Endothelial cell of umbilical vein (primary cell): ENCODE measurements at regions not wholly inside any gene's neighbourhood (a gene's known extent, or its start where the extent isn't known, plus 50 kb on each side); places are given as distances from the start of the nearest gene placed in this dataset.

Experiments
- BruUV-seq: library from RNA; stranded (reverse); fragments of 400-500 nt; replicated peaks from 2 replicates; lab custom pipeline; 2021; lab: Mats Ljungman, UMichigan
- CTCF ChIA-PET: fragments of 300-600, 350-600 bp; sonication (Branson Sonifier 250); formaldehyde crosslinking; loops from one replicate; lab custom pipeline; 2021; ENCODE audit warnings: antibody characterized with exemption, inconsistent platforms; lab: Charles Lee
- POLR2A ChIA-PET: fragments of 300-600, 350-600 bp; sonication (Branson Sonifier 250); formaldehyde crosslinking; loops from one replicate; lab custom pipeline; 2021; ENCODE audit warnings: antibody characterized with exemption, inconsistent platforms; lab: Charles Lee
- DNase-seq: peaks from one replicate; pipeline ENCODE4 v3.0.0-alpha.2; 2011; ENCODE audit warnings: low read depth, low spot score
- FAIRE-seq: peaks from 2 replicates; lab custom pipeline; 2011; peaks lifted over from hg19 to GRCh38; lab: Jason Lieb, UNC
- H2AFZ ChIP-seq: 2 replicates; pipeline ENCODE4 v1.6.0; 2012; ENCODE audit warnings: low read depth, low read length, control low read depth, inconsistent platforms
- H3K27ac ChIP-seq: 2 replicates; pipeline ENCODE4 v1.5.1; 2011; ENCODE audit warnings: low read depth, mild to moderate bottlenecking, control low read depth, low read length, moderate library complexity; ENCODE audit not compliant: insufficient read depth
- H3K27me3 ChIP-seq, 2 experiments: 2 replicates each; pipeline versions ENCODE4 v1.6.0 to v1.6.1; 2011; ENCODE audit warnings: low read length in 2 of 2, mixed read lengths in 1 of 2; ENCODE audit not compliant: control insufficient read depth in 2 of 2, insufficient read depth in 2 of 2
- H3K36me3 ChIP-seq, 2 experiments: 2 replicates in 1 of 2; 3 replicates in 1 of 2; pipeline ENCODE4 v1.5.1; 2011; ENCODE audit warnings: low read length in 2 of 2, mild to moderate bottlenecking in 1 of 2, moderate library complexity in 1 of 2; ENCODE audit not compliant: control insufficient read depth in 2 of 2, insufficient read depth in 2 of 2; ENCODE audit errors: extremely low read depth in 1 of 2
- H3K4me1 ChIP-seq: 3 replicates; pipeline ENCODE4 v1.5.1; 2011; ENCODE audit warnings: mild to moderate bottlenecking, low read length; ENCODE audit not compliant: control insufficient read depth, insufficient read depth; ENCODE audit errors: extremely low read depth
- H3K4me2 ChIP-seq: 2 replicates; pipeline ENCODE4 v1.6.1; 2011; ENCODE audit warnings: low read length, control low read depth, mixed read lengths; ENCODE audit not compliant: insufficient read depth
- H3K4me3 ChIP-seq, 3 experiments: fragments of 200-600 bp in 1 of 3; sonication (generic), shearing (Covaris generic) in 1 of 3; replicated peaks in 1 of 3; 2 replicates each; pipeline ENCODE4 v1.5.1; 2011 to 2016; ENCODE audit warnings: control low read depth in 3 of 3, low read length in 3 of 3, mild to moderate bottlenecking in 2 of 3, inconsistent platforms in 1 of 3, low read depth in 1 of 3, moderate library complexity in 1 of 3; ENCODE audit not compliant: insufficient read depth in 1 of 3
- H3K79me2 ChIP-seq: 2 replicates; pipeline ENCODE4 v1.6.0; 2012; ENCODE audit warnings: low read length, inconsistent platforms; ENCODE audit not compliant: control insufficient read depth, insufficient read depth
- H3K9ac ChIP-seq: replicated peaks from 2 replicates; pipeline ENCODE3; 2011; ENCODE audit warnings: low read length, control low read depth; ENCODE audit not compliant: insufficient read depth; ENCODE audit errors: extremely low read depth
- H3K9me1 ChIP-seq: replicated peaks from 3 replicates; pipeline ENCODE4 v1.6.0; 2011; ENCODE audit warnings: mild to moderate bottlenecking, low read length; ENCODE audit not compliant: control insufficient read depth, insufficient read depth; ENCODE audit errors: extremely low read depth
- H3K9me3 ChIP-seq: replicated peaks from 2 replicates; pipeline ENCODE4 v1.5.1; 2012; ENCODE audit warnings: low read length, inconsistent platforms; ENCODE audit not compliant: control insufficient read depth, insufficient read depth
- H4K20me1 ChIP-seq: replicated peaks from 2 replicates; pipeline ENCODE3; 2011; ENCODE audit warnings: mild to moderate bottlenecking, low read length; ENCODE audit not compliant: control insufficient read depth, insufficient read depth; ENCODE audit errors: extremely low read depth
- EZH2 ChIP-seq: IDR thresholded peaks from 2 replicates; pipeline ENCODE4 v1.6.1; 2012; ENCODE audit warnings: borderline replicate concordance, low read depth, mild to moderate bottlenecking, moderate library complexity, low read length, inconsistent platforms; ENCODE audit not compliant: severe bottlenecking
- GATA2 ChIP-seq: IDR thresholded peaks from 2 replicates; pipeline ENCODE4 v1.7.0; 2011; ENCODE audit warnings: low read depth, mild to moderate bottlenecking, moderate library complexity, mixed read lengths, low read length; ENCODE audit not compliant: insufficient read length, insufficient read depth
- JUN ChIP-seq: IDR thresholded peaks from 2 replicates; pipeline ENCODE4 v1.6.1; 2011; ENCODE audit warnings: borderline replicate concordance, low read depth; ENCODE audit not compliant: insufficient read length, insufficient read depth
- MAX ChIP-seq: IDR thresholded peaks from 2 replicates; pipeline ENCODE4 v1.6.1; 2011; ENCODE audit not compliant: insufficient read depth, insufficient read length
- MYC ChIP-seq: IDR thresholded peaks from one replicate; pipeline ENCODE4 v1.6.1; 2011; ENCODE audit warnings: mild to moderate bottlenecking, low read depth, low read length
- POLR2A ChIP-seq: IDR thresholded peaks from 2 replicates; pipeline ENCODE4 v1.6.1; 2012; ENCODE audit warnings: low read depth, mild to moderate bottlenecking, control low read depth, low read length
- POLR2AphosphoS5 ChIP-seq: IDR thresholded peaks from 2 replicates; pipeline ENCODE4 v1.6.1; 2012; ENCODE audit warnings: low read depth, mild to moderate bottlenecking, control low read depth, low read length, moderate library complexity; ENCODE audit not compliant: insufficient read depth
- dilution Hi-C: fragments of 300-500 bp; cut with MboI; formaldehyde crosslinking; loops from one replicate; pipeline ENCODE4 v1.15.0; 2019; ENCODE audit warnings: low sequenced_read_pairs; ENCODE audit not compliant: extremely low pct_ligation_motif_present
- intact Hi-C: fragments of 100-400 bp; cut with micrococcal nuclease; formaldehyde crosslinking; loops from one replicate; pipeline ENCODE4 v1.10.0; 2022
- TF ChIP-seq, protein P1 (sequence below), 2 donors: IDR thresholded peaks; 1 replicate in 1 of 2; 2 replicates in 1 of 2; pipeline ENCODE4 v1.5.1; 2011; ENCODE audit warnings: low read length in 2 of 2, mild to moderate bottlenecking in 2 of 2, moderate library complexity in 2 of 2, control low read depth in 1 of 2, inconsistent platforms in 1 of 2, low read depth in 1 of 2; ENCODE audit not compliant: insufficient read depth in 1 of 2; ENCODE audit errors: extremely low read depth in 1 of 2

GRCh38 chr17:73984941-73985340, 218.5 kb upstream of the RPL38 start:
- no peaks in the 10 kb centered on the region for H3K9me3 ChIP-seq
- no peak overlapping the region for H2AFZ ChIP-seq
- no peak overlapping the region for H3K4me2 ChIP-seq
- no peaks in the 10 kb centered on the region for H3K79me2 ChIP-seq
- FAIRE-seq (no peak), DNase-seq (no peak)
- POLR2A ChIA-PET = no interaction called here
- dilution Hi-C loops (no loop called here), intact Hi-C loops (loop anchor here (5.0 kb wide), 1 partner anchor 153 kb away; no protein-coding TSS in a partner anchor)
- H4K20me1 ChIP-seq = no peaks in the 10 kb centered on the region
- TF ChIP-seq JUN = no peak
- no peak for TF ChIP-seq POLR2A
- no TSS peak for BruUV-seq
- no peak overlapping the region for H3K9ac ChIP-seq
- H3K4me1 ChIP-seq = no peaks in the 10 kb centered on the region
- no peaks in the 10 kb centered on the region for H3K27me3 ChIP-seq
- CTCF ChIA-PET = no interaction called here
- no peaks in the 10 kb centered on the region for H3K9me1 ChIP-seq
- no peaks in the 10 kb centered on the region for H3K36me3 ChIP-seq
- H3K27ac ChIP-seq = no peak overlapping the region
- H3K4me3 ChIP-seq = no peak overlapping the region

DNA sequence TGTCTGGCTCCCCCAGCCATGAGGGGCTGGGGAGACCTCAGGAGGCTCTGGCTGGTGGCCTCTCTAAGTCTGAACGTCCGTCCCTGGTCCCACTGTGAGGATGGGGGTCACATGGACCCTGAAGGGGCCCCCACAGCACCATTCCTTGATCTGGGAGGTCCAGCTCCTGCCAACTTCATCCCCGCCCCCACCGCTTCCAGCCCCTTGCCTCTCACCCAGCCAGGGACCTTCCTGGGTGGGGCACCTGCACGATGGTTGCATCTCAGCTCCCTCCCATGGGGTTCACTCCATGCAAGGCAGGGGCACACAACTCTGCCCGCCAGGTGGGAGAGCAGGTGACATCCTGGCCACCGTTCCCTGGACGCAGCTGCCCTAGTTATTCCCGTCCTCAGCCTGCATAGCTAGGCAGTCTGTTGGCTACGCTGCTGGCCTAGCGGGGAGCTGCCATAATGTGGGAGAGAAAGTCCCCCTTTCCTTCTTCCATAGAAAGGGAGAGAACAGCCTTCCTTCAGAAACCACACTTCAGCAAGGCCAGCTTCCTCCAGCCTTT, 217.9 kb upstream of the RPL38 start:
- Histone ChIP-seq H3K9me1 (no peaks in the 10 kb centered on the region), H3K27ac (no peak overlapping the region), H3K4me2 (no peak overlapping the region), H3K4me3 (no peak overlapping the region), H2AFZ (no peak overlapping the region), H3K9ac (no peak overlapping the region), H3K36me3 (no peaks in the 10 kb centered on the region), H3K9me3 (no peaks in the 10 kb centered on the region), H3K27me3 (no peaks in the 10 kb centered on the region), H4K20me1 (no peaks in the 10 kb centered on the region), H3K79me2 (no peaks in the 10 kb centered on the region), H3K4me1 (no peaks in the 10 kb centered on the region)
- ChIA-PET POLR2A (no interaction called here), CTCF (no interaction called here)
- no peak for TF ChIP-seq MYC
- no peak for TF ChIP-seq GATA2
- TF ChIP-seq MAX = no peak
- no peak for TF ChIP-seq EZH2
- TF ChIP-seq, protein P1, sequence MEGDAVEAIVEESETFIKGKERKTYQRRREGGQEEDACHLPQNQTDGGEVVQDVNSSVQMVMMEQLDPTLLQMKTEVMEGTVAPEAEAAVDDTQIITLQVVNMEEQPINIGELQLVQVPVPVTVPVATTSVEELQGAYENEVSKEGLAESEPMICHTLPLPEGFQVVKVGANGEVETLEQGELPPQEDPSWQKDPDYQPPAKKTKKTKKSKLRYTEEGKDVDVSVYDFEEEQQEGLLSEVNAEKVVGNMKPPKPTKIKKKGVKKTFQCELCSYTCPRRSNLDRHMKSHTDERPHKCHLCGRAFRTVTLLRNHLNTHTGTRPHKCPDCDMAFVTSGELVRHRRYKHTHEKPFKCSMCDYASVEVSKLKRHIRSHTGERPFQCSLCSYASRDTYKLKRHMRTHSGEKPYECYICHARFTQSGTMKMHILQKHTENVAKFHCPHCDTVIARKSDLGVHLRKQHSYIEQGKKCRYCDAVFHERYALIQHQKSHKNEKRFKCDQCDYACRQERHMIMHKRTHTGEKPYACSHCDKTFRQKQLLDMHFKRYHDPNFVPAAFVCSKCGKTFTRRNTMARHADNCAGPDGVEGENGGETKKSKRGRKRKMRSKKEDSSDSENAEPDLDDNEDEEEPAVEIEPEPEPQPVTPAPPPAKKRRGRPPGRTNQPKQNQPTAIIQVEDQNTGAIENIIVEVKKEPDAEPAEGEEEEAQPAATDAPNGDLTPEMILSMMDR (IDR thresholded peaks at IDR 0.05; ENCODE audit: extremely low read depth in 1 of 2, insufficient read depth in 1 of 2, low read depth in 1 of 2, low read length in 2 of 2) = no peak
- TF ChIP-seq JUN = no peak
- no peak for TF ChIP-seq POLR2AphosphoS5
- FAIRE-seq = no peak
- BruUV-seq = no TSS peak
- dilution Hi-C loops = no loop called here
- intact Hi-C loops = loop anchor here (5.0 kb wide), 1 partner anchor 153 kb away; no protein-coding TSS in a partner anchor
- no peak for DNase-seq
